Vagina (tissue), 2 donors: ENCODE measurements at regions not wholly inside any gene's neighbourhood (a gene's known extent, or its start where the extent isn't known, plus 50 kb on each side); places are given as distances from the start of the nearest gene placed in this dataset.
"Not testable (repeated sequence)": the region's sequence is repeated elsewhere in the genome, so short reads cannot be mapped to it uniquely, and the experiment has no call there.

Source experiments
- DNase-seq, 2 donors: peaks; one replicate each; pipeline ENCODE4 v3.0.0-alpha.2; 2017; ENCODE audit errors: extremely low spot score in 2 of 2
- H3K27ac ChIP-seq: fragments of 200-600 bp; sonication (generic); one replicate; pipeline ENCODE4 v1.5.1; 2019
- H3K27me3 ChIP-seq: fragments of 200-600 bp; sonication (generic); one replicate; pipeline ENCODE4 v1.5.1; 2019
- H3K36me3 ChIP-seq, 2 donors: fragments of 200-600 bp; sonication (generic); one replicate each; pipeline ENCODE4 v1.5.1; 2017 to 2019
- H3K4me1 ChIP-seq: fragments of 200-600 bp; sonication (generic); one replicate; pipeline ENCODE4 v1.5.1; 2019
- H3K4me3 ChIP-seq, 2 donors: fragments of 200-600 bp; sonication (generic); 1 replicate in 1 of 2; 2 replicates in 1 of 2; pipeline ENCODE4 v1.5.1; 2016 to 2019
- H3K9me3 ChIP-seq: fragments of 200-600 bp; sonication (generic); one replicate; pipeline ENCODE4 v1.5.1; 2019
- CTCF ChIP-seq, 3 experiments: fragments of 450-650 bp in 2 of 3; fragments of 200-600 bp in 1 of 3; sonication (generic) in 1 of 3; IDR thresholded peaks; one replicate each; pipeline ENCODE4 v1.5.1; 2017 to 2019; ENCODE audit warnings: antibody characterized with exemption in 3 of 3, mild to moderate bottlenecking in 2 of 3, moderate library complexity in 2 of 3
- POLR2A ChIP-seq, 2 donors: fragments of 450-650 bp; IDR thresholded peaks; one replicate each; pipeline ENCODE4 v1.6.1; 2017; ENCODE audit warnings: antibody characterized with exemption in 2 of 2, mild to moderate bottlenecking in 2 of 2, moderate library complexity in 2 of 2
- POLR2AphosphoS5 ChIP-seq, 2 donors: sonication (generic); formaldehyde crosslinking; IDR thresholded peaks; one replicate each; pipeline ENCODE4 v1.9.0; 2017; ENCODE audit warnings: antibody characterized with exemption in 2 of 2, mild to moderate bottlenecking in 2 of 2, low read depth in 1 of 2; ENCODE audit not compliant: insufficient read depth in 1 of 2
- intact Hi-C: fragments of 100-400 bp; cut with DNase I; formaldehyde crosslinking; loops from one replicate; pipeline ENCODE4 v1.15.1; 2023

DNA sequence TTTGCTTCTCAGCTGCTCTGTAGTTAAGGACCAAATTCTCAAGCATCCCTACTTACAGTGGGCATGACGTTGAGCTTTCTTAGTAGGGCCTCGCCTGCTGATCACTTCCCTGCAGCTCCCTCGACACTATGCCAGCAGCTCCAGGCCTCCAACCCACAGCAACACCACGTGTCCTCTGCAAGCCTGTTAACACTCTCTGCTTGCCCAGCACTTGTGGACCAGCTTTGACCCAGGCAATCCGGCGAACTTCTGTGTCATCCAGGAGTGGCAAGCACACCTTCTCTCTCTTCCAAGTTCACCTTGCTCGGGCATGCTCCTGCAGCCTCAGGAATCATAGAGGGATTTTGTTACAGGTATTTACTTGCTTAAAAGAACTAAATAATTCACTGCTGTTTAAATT is 138.6 kb upstream of the FHL2 start:
- no peak overlapping the region for H3K4me3 ChIP-seq
- H3K9me3 ChIP-seq, result no peaks in the 10 kb centered on the region
- no peaks in the 10 kb centered on the region for H3K27me3 ChIP-seq
- peak; percentile 76 to 92 for DNase-seq
- intact Hi-C loops, result no loop called here
- H3K4me1 ChIP-seq, result no peaks in the 10 kb centered on the region
- H3K27ac ChIP-seq, result no peak overlapping the region
- TF ChIP-seq POLR2AphosphoS5 (IDR thresholded peaks at IDR 0.05; ENCODE audit: insufficient read depth in 1 of 2, low read depth in 1 of 2), result no peak
- H3K36me3 ChIP-seq, result no peaks in the 10 kb centered on the region

GRCh38 chr2:105536175-105536574 is 137.3 kb upstream of the FHL2 start:
- Histone ChIP-seq H3K27me3 (no peaks in the 10 kb centered on the region), H3K36me3 (no peaks in the 10 kb centered on the region), H3K4me1 (no peaks in the 10 kb centered on the region), H3K9me3 (no peaks in the 10 kb centered on the region), H3K4me3 (no peak overlapping the region), H3K27ac (no peak overlapping the region)
- peak; percentile 31 to 52 for DNase-seq
- TF ChIP-seq POLR2AphosphoS5 (IDR thresholded peaks at IDR 0.05; ENCODE audit: insufficient read depth in 1 of 2, low read depth in 1 of 2) (no peak), POLR2A (IDR thresholded peaks at IDR 0.05) (no peak), CTCF (IDR thresholded peaks at IDR 0.05) (no peak)
- intact Hi-C loops, result no loop called here

DNA sequence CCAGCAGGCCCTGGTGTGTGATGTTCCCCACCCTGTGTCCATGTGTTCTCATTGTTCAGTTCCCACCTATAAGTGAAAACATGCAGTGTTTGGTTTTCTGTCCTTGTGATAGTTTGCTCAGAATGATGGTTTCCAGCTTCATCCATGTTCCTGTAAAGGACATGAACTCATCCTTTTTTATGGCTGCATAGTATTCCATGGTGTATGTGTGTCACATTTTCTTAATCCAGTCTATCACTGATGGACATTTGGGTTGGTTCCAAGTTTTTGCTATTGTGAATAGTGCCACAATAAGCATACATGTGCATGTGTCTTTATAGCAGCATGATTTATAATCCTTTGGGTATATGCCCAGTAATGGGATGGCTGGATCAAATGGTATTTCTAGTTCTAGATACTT is 130.4 kb upstream of the FHL2 start:
- intact Hi-C loops, H3K4me1 ChIP-seq, H3K9me3 ChIP-seq, H3K4me3 ChIP-seq, H3K27me3 ChIP-seq, H3K36me3 ChIP-seq, DNase-seq, H3K27ac ChIP-seq: not testable (repeated sequence)

DNA sequence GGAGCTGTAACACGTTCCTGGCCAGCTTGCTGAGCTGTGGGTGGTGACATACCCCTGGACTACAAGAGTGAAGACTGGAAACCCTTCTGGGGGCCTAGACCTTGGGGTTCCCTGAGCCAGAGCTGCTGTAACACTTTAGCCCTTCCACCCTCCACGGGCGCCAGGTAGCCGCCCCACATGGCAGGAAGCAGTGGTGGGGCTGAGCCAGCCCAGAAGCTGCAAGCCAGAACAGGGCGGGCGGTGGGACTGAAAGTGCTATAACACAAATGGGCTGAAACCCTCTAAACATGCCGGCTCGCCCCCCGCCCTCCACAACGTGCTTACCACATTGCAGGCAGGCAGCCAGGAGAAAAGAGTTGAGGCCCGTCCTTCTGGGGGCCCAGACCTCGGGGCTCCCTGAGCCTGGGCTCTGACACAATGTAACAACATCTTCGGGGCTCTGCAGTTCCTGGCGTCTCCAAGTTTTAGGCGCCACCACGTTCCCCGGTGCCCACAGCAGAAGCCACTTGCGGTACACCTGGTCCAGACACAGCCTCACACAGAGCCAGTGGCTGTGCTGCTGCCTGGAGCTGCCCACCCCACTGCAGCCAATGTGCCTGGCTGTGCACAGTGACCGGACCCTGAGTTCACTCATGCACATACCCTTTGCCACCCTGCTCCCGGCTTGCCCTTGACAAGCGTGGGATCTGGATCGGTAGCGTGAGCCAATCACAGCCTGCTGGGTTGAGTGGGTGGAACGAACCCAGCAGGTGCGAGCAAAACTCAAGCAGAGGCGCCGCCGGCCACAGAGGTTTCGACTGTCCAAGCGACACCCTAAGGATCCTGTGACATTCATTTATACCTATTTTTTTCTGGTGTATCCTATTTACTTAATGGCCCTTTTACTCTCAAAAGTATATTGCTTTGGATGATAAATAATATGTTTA is 127.4 kb upstream of the FHL2 start:
- intact Hi-C loops, result no loop called here
- peak in 1 of 2 donors; percentile 55 for DNase-seq

DNA sequence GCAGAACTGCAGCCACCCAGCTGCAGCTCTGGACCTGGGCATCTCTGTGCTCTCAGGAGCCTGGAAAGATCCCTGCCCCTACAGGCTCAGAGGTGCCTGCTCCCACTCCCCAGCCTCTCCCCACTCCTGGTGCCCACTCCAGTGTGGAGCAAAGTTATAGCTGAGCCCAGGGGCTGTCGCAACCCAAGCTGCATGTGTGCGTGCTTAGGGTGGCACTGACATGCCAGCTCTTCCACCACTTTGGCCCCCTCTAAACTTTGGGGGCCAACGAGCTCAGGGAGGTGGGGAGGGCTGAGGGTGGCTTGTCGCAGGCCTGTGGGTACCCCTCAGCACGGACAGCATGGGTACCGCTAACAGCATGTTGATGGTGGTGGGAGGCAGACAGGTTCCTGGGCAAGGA is 126.3 kb upstream of the FHL2 start:
- H3K27me3 ChIP-seq, result no peaks in the 10 kb centered on the region
- peak in 1 of 2 donors; percentile 77 for DNase-seq
- no peak overlapping the region for H3K4me3 ChIP-seq
- no peaks in the 10 kb centered on the region for H3K4me1 ChIP-seq
- no peak overlapping the region for H3K27ac ChIP-seq
- TF ChIP-seq POLR2A (IDR thresholded peaks at IDR 0.05), result no peak
- no peak for TF ChIP-seq CTCF (IDR thresholded peaks at IDR 0.05)
- no peak for TF ChIP-seq POLR2AphosphoS5 (IDR thresholded peaks at IDR 0.05; ENCODE audit: insufficient read depth in 1 of 2, low read depth in 1 of 2)
- H3K9me3 ChIP-seq, result no peaks in the 10 kb centered on the region
- intact Hi-C loops, result no loop called here
- H3K36me3 ChIP-seq, result no peaks in the 10 kb centered on the region

More for the DNA sequence above, 127.4 kb upstream of the FHL2 start:
- TF ChIP-seq CTCF (IDR thresholded peaks at IDR 0.05) (no peak), POLR2AphosphoS5 (IDR thresholded peaks at IDR 0.05; ENCODE audit: insufficient read depth in 1 of 2, low read depth in 1 of 2) (no peak), POLR2A (IDR thresholded peaks at IDR 0.05) (no peak)
- Histone ChIP-seq H3K27me3 (no peaks in the 10 kb centered on the region), H3K9me3 (no peaks in the 10 kb centered on the region), H3K4me1 (no peaks in the 10 kb centered on the region), H3K36me3 (no peaks in the 10 kb centered on the region), H3K27ac (no peak overlapping the region), H3K4me3 (no peak overlapping the region)

GRCh38 chr2:105522645-105523044 is 123.8 kb upstream of the FHL2 start:
- intact Hi-C loops, result loop anchor here (5.0 kb wide), 1 partner anchor 150 kb away; no protein-coding TSS in a partner anchor
- Histone ChIP-seq H3K4me1 (no peaks in the 10 kb centered on the region), H3K9me3 (no peaks in the 10 kb centered on the region), H3K4me3 (no peak overlapping the region), H3K27ac (no peak overlapping the region), H3K36me3 (no peaks in the 10 kb centered on the region), H3K27me3 (no peaks in the 10 kb centered on the region)
- no peak for TF ChIP-seq POLR2AphosphoS5 (IDR thresholded peaks at IDR 0.05; ENCODE audit: insufficient read depth in 1 of 2, low read depth in 1 of 2)
- TF ChIP-seq CTCF (IDR thresholded peaks at IDR 0.05), result no peak
- no peak for TF ChIP-seq POLR2A (IDR thresholded peaks at IDR 0.05)
- peak in 1 of 2 donors; percentile 37 for DNase-seq
